ENCODE measurements at regions not wholly inside any gene's neighbourhood (a gene's known extent, or its start where the extent isn't known, plus 50 kb on each side); places are given as distances from the start of the nearest gene placed in this dataset.
"Not testable (repeated sequence)": the region's sequence is repeated elsewhere in the genome, so short reads cannot be mapped to it uniquely, and the experiment has no call there.

GRCh38 chr7:54439391-54439790 is 102.8 kb upstream of the VSTM2A start:
- intact Hi-C loops (cut with DNase I) = no loop called here
- WGBS, 4 donors = 74 to 78% (median 76%) methylated on average over 5 of the region's 5 CpGs
- Histone ChIP-seq H3K4me1 (replicated peaks in 1 of 2) (no peaks in the 10 kb centered on the region), H3K27ac (no peak overlapping the region), H3K27me3 (no peaks in the 10 kb centered on the region), H3K36me3 (replicated peaks in 1 of 2) (no peaks in the 10 kb centered on the region), H3K4me3 (no peak overlapping the region), H3K9me3 (replicated peaks in 1 of 3) (no peaks in the 10 kb centered on the region)
- no peak for TF ChIP-seq CTCF (IDR thresholded peaks at IDR 0.05)
- TF ChIP-seq POLR2A (IDR thresholded peaks at IDR 0.05) = no peak
- no peak for DNase-seq

GRCh38 chr7:54444046-54444686 is 98.0 kb upstream of the VSTM2A start:
- DNase-seq; H3K4me1 ChIP-seq (replicated peaks in 1 of 2); intact Hi-C loops (cut with DNase I): not testable (repeated sequence)

GRCh38 chr7:54453168-54453567 is 89.0 kb upstream of the VSTM2A start:
- H3K4me1 ChIP-seq (replicated peaks in 1 of 2); H3K9me3 ChIP-seq (replicated peaks in 1 of 3); intact Hi-C loops (cut with DNase I); H3K27me3 ChIP-seq; H3K4me3 ChIP-seq; H3K36me3 ChIP-seq (replicated peaks in 1 of 2); H3K27ac ChIP-seq; DNase-seq: not testable (repeated sequence)
- WGBS, 4 donors = 33 to 71% (median 56%) methylated on average over 1 of the region's 1 CpG

More at GRCh38 chr7:54444046-54444686, 98.0 kb upstream of the VSTM2A start:
- not testable (repeated sequence) for H3K27me3 ChIP-seq; H3K27ac ChIP-seq; H3K36me3 ChIP-seq (replicated peaks in 1 of 2); H3K4me3 ChIP-seq; H3K9me3 ChIP-seq (replicated peaks in 1 of 3)
- 84 to 94% (median 89%) methylated on average over 12 to 34 of the region's 34 CpGs for WGBS, 4 donors

- H3K27ac ChIP-seq; H3K27me3 ChIP-seq; H3K9me3 ChIP-seq (replicated peaks in 1 of 3); H3K4me3 ChIP-seq; DNase-seq; intact Hi-C loops (cut with DNase I); H3K36me3 ChIP-seq (replicated peaks in 1 of 2); H3K4me1 ChIP-seq (replicated peaks in 1 of 2): not testable (repeated sequence)
- 68 to 76% (median 73%) methylated on average over 6 of the region's 6 CpGs for WGBS, 4 donors
Observed at GRCh38 chr7:54454700-54455099, 87.5 kb upstream of the VSTM2A start.

GRCh38 chr7:54465095-54465494 is 77.1 kb upstream of the VSTM2A start:
- Histone ChIP-seq H3K4me3 (no peak overlapping the region), H3K27ac (no peak overlapping the region), H3K36me3 (replicated peaks in 1 of 2) (no peaks in the 10 kb centered on the region), H3K27me3 (no peaks in the 10 kb centered on the region), H3K4me1 (replicated peaks in 1 of 2) (no peaks in the 10 kb centered on the region), H3K9me3 (replicated peaks in 1 of 3) (no peaks in the 10 kb centered on the region)
- no peak for DNase-seq
- intact Hi-C loops (cut with DNase I) = no loop called here
- TF ChIP-seq CTCF (IDR thresholded peaks at IDR 0.05) = no peak
- no peak for TF ChIP-seq POLR2A (IDR thresholded peaks at IDR 0.05)

- no peak overlapping the region for H3K27ac ChIP-seq
- no peaks in the 10 kb centered on the region for H3K27me3 ChIP-seq
- TF ChIP-seq POLR2A (IDR thresholded peaks at IDR 0.05) (no peak), CTCF (IDR thresholded peaks at IDR 0.05) (no peak)
- no peaks in the 10 kb centered on the region for H3K9me3 ChIP-seq (replicated peaks in 1 of 3)
- no peaks in the 10 kb centered on the region for H3K36me3 ChIP-seq (replicated peaks in 1 of 2)
- no peak overlapping the region for H3K4me3 ChIP-seq
- no peak for DNase-seq
- 90 to 93% (median 91%) methylated on average over 10 of the region's 10 CpGs for WGBS, 4 donors
- H3K4me1 ChIP-seq (replicated peaks in 1 of 2) = no peaks in the 10 kb centered on the region
- intact Hi-C loops (cut with DNase I) = no loop called here
Observed at GRCh38 chr7:54469740-54470139, 72.4 kb upstream of the VSTM2A start.

Data from adrenal gland (tissue), 9 donors.